Mesendoderm (in vitro differentiated cells): ENCODE measurements at regions not wholly inside any gene's neighbourhood (a gene's known extent, or its start where the extent isn't known, plus 50 kb on each side); places are given as distances from the start of the nearest gene placed in this dataset.
"Not testable (repeated sequence)": the region's sequence is repeated elsewhere in the genome, so short reads cannot be mapped to it uniquely, and the experiment has no call there.

Experiments
- DNase-seq: peaks from one replicate; pipeline ENCODE4 v3.0.0; 2013
- H2AK5ac ChIP-seq: 2 replicates; pipeline ENCODE4 v1.6.1; 2013; ENCODE audit warnings: low read length, inconsistent platforms
- H2BK120ac ChIP-seq: 2 replicates; pipeline ENCODE4 v1.6.1; 2013; ENCODE audit warnings: low read depth, mild to moderate bottlenecking, low read length, moderate library complexity, mixed read lengths
- H2BK15ac ChIP-seq: replicated peaks from 2 replicates; pipeline ENCODE4 v1.6.1; 2013; ENCODE audit warnings: low read depth, mild to moderate bottlenecking, moderate library complexity
- H2BK5ac ChIP-seq: 2 replicates; pipeline ENCODE4 v1.6.1; 2013; ENCODE audit warnings: low read length, inconsistent platforms
- H3K18ac ChIP-seq: 2 replicates; pipeline ENCODE4 v1.6.1; 2013; ENCODE audit warnings: mild to moderate bottlenecking, low read length, mixed read lengths
- H3K23ac ChIP-seq: one replicate; pipeline ENCODE4 v1.6.1; 2013; ENCODE audit warnings: low read length
- H3K27ac ChIP-seq: 2 replicates; pipeline ENCODE4 v1.5.1; 2013; ENCODE audit warnings: low read depth, mild to moderate bottlenecking, inconsistent platforms, low read length, moderate library complexity
- H3K27me3 ChIP-seq: 2 replicates; pipeline ENCODE4 v1.6.1; 2013; ENCODE audit warnings: low read length, control low read depth, mild to moderate bottlenecking, inconsistent platforms; ENCODE audit not compliant: insufficient read depth, poor library complexity
- H3K36me3 ChIP-seq: 2 replicates; pipeline ENCODE4 v1.6.1; 2013; ENCODE audit warnings: low read length, inconsistent platforms; ENCODE audit not compliant: control insufficient read depth, insufficient read depth
- H3K4ac ChIP-seq: one replicate; pipeline ENCODE4 v1.6.1; 2013; ENCODE audit warnings: low read depth, mild to moderate bottlenecking, low read length, moderate library complexity
- H3K4me1 ChIP-seq: 2 replicates; pipeline ENCODE4 v1.6.1; 2013; ENCODE audit warnings: low read depth, low read length, inconsistent platforms; ENCODE audit not compliant: control insufficient read depth
- H3K4me2 ChIP-seq: 2 replicates; pipeline ENCODE4 v1.6.1; 2013; ENCODE audit warnings: low read length
- H3K4me3 ChIP-seq: 2 replicates; pipeline ENCODE4 v1.5.1; 2013; ENCODE audit warnings: mild to moderate bottlenecking, low read length
- H3K56ac ChIP-seq: one replicate; pipeline ENCODE4 v1.6.1; 2013; ENCODE audit warnings: low read length
- H3K79me1 ChIP-seq: 2 replicates; pipeline ENCODE4 v1.6.1; 2013; ENCODE audit warnings: low read length, inconsistent platforms
- H3K79me2 ChIP-seq: 2 replicates; pipeline ENCODE4 v1.6.1; 2013; ENCODE audit warnings: mild to moderate bottlenecking, low read length; ENCODE audit not compliant: control insufficient read depth, insufficient read depth
- H3K9ac ChIP-seq: 2 replicates; pipeline ENCODE4 v1.6.1; 2013; ENCODE audit warnings: low read length, inconsistent platforms
- H4K5ac ChIP-seq: one replicate; pipeline ENCODE4 v1.6.1; 2013; ENCODE audit warnings: low read length
- H4K8ac ChIP-seq: one replicate; pipeline ENCODE4 v1.6.1; 2013; ENCODE audit warnings: low read depth, mild to moderate bottlenecking, control low read depth, low read length, moderate library complexity
- WGBS: extraction: QIAGEN DNeasy Blood & Tissue Kit; methylation state at CpG from one replicate; pipeline ENCODE4 v1.1.7; 2013; ENCODE audit warnings: low lambda C conversion rate, missing lambda C conversion rate; ENCODE audit not compliant: insufficient coverage; ENCODE audit errors: extremely low coverage; 5-methylcytosine and 5-hydroxymethylcytosine counted together

GRCh38 chr13:89082623-89083022 is 1411.5 kb downstream of the SLITRK5 start:
- Histone ChIP-seq H3K79me2 (no peaks in the 10 kb centered on the region), H3K4me3 (no peak overlapping the region), H3K27ac (no peak overlapping the region), H2BK5ac (no peak overlapping the region), H2BK120ac (no peak overlapping the region), H3K18ac (no peak overlapping the region), H2BK15ac (no peak overlapping the region), H4K8ac (no peak overlapping the region), H3K36me3 (no peaks in the 10 kb centered on the region), H3K4me1 (no peaks in the 10 kb centered on the region), H3K56ac (no peak overlapping the region), H3K79me1 (no peaks in the 10 kb centered on the region), H3K4me2 (no peak overlapping the region), H3K4ac (no peak overlapping the region), H2AK5ac (no peak overlapping the region), H3K27me3 (no peaks in the 10 kb centered on the region), H4K5ac (no peak overlapping the region), H3K9ac (no peak overlapping the region), H3K23ac (no peak overlapping the region)
- no peak for DNase-seq
- no CpG with 5 or more reads among the region's 3 CpGs for WGBS

- not testable (repeated sequence) for H3K36me3 ChIP-seq, H3K23ac ChIP-seq, H2BK5ac ChIP-seq, H3K56ac ChIP-seq, H2AK5ac ChIP-seq, H3K4me3 ChIP-seq, H3K4me1 ChIP-seq, H4K8ac ChIP-seq, H2BK15ac ChIP-seq, H3K4ac ChIP-seq, H3K18ac ChIP-seq, H3K4me2 ChIP-seq, H3K27me3 ChIP-seq, H4K5ac ChIP-seq, H2BK120ac ChIP-seq, H3K79me2 ChIP-seq, DNase-seq, H3K79me1 ChIP-seq, H3K27ac ChIP-seq, H3K9ac ChIP-seq
- WGBS = no CpG with 5 or more reads among the region's 16 CpGs
Measured at GRCh38 chr13:89088107-89088506, 1416.9 kb downstream of the SLITRK5 start.

DNA sequence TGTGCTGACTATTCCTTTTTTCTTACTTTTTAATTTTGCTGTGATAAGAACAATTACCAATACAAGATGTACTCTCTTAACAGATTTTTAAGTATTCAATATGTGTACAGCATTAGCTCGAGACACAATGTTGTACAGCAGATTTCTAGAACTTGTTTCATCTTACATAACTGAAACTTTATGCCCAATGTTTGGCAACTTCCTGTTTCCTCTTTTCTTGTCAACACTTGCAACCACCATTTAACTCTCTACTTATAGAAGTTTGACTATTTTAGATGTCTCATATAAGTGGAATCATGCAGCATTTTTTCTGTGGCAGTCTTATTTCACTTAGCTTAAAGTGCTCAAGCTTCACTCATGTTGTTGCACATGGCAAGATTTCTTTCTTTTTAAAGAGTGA is 1426.8 kb downstream of the SLITRK5 start:
- H3K27me3 ChIP-seq = no peaks in the 10 kb centered on the region
- no peak overlapping the region for H3K23ac ChIP-seq
- no peak overlapping the region for H3K9ac ChIP-seq
- H4K5ac ChIP-seq = no peak overlapping the region
- H3K4ac ChIP-seq = no peak overlapping the region
- no peak overlapping the region for H2AK5ac ChIP-seq
- H2BK15ac ChIP-seq = no peak overlapping the region
- no peak overlapping the region for H3K18ac ChIP-seq
- DNase-seq = no peak
- H3K56ac ChIP-seq = no peak overlapping the region
- no peak overlapping the region for H3K4me2 ChIP-seq
- no peaks in the 10 kb centered on the region for H3K79me1 ChIP-seq
- H3K27ac ChIP-seq = no peak overlapping the region
- no peaks in the 10 kb centered on the region for H3K79me2 ChIP-seq
- WGBS = no CpG with 5 or more reads among the region's 1 CpG
- no peak overlapping the region for H2BK120ac ChIP-seq
- no peaks in the 10 kb centered on the region for H3K4me1 ChIP-seq
- H2BK5ac ChIP-seq = no peak overlapping the region
- H3K36me3 ChIP-seq = no peaks in the 10 kb centered on the region
- H3K4me3 ChIP-seq = no peak overlapping the region
- H4K8ac ChIP-seq = no peak overlapping the region

GRCh38 chr13:89113744-89114143 is 1442.6 kb downstream of the SLITRK5 start:
- no peak overlapping the region for H4K8ac ChIP-seq
- H2BK15ac ChIP-seq = no peak overlapping the region
- H3K79me2 ChIP-seq = no peaks in the 10 kb centered on the region
- H4K5ac ChIP-seq = no peak overlapping the region
- no peak overlapping the region for H3K23ac ChIP-seq
- no peaks in the 10 kb centered on the region for H3K4me1 ChIP-seq
- no CpG with 5 or more reads among the region's 5 CpGs for WGBS
- peak; percentile 23 for DNase-seq
- no peak overlapping the region for H2BK120ac ChIP-seq
- no peaks in the 10 kb centered on the region for H3K27me3 ChIP-seq
- no peak overlapping the region for H3K18ac ChIP-seq
- H3K36me3 ChIP-seq = no peaks in the 10 kb centered on the region
- H3K4me3 ChIP-seq = no peak overlapping the region
- no peaks in the 10 kb centered on the region for H3K79me1 ChIP-seq
- H3K56ac ChIP-seq = no peak overlapping the region
- H3K9ac ChIP-seq = no peak overlapping the region
- no peak overlapping the region for H3K4ac ChIP-seq
- no peak overlapping the region for H2BK5ac ChIP-seq
- no peak overlapping the region for H3K27ac ChIP-seq
- no peak overlapping the region for H3K4me2 ChIP-seq
- no peak overlapping the region for H2AK5ac ChIP-seq

- Histone ChIP-seq H3K27ac (no peak overlapping the region), H3K27me3 (no peaks in the 10 kb centered on the region), H2AK5ac (no peak overlapping the region), H2BK5ac (no peak overlapping the region), H3K56ac (no peak overlapping the region), H3K4ac (no peak overlapping the region), H3K79me1 (no peaks in the 10 kb centered on the region), H4K5ac (no peak overlapping the region), H3K79me2 (no peaks in the 10 kb centered on the region), H2BK120ac (no peak overlapping the region), H3K9ac (no peak overlapping the region), H3K4me3 (no peak overlapping the region), H3K4me1 (no peaks in the 10 kb centered on the region), H4K8ac (no peak overlapping the region), H3K23ac (no peak overlapping the region), H3K36me3 (no peaks in the 10 kb centered on the region), H3K18ac (no peak overlapping the region), H3K4me2 (no peak overlapping the region), H2BK15ac (no peak overlapping the region)
- WGBS = no CpG with 5 or more reads among the region's 3 CpGs
- peak; percentile 14 for DNase-seq
Measured at GRCh38 chr13:89115307-89115706, 1444.1 kb downstream of the SLITRK5 start.

DNA sequence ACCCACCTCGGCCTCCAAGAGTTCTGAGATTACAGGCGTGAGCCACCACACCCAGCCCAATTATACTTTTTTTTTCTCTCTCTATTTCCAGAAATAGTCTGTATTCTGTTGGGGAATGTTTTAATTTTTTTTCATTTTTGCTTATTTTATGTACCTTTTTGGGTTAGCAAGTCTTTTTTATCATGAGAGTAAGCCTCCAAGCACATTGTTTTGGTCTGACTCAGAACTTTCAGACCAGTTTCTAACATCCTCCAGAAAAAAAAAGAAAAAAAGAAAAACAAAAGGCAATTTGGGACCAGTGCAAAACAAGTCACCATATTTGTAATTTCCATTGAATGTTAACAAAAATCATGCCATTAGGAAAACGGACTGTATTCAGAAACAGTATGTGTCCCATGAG is 1465.5 kb downstream of the SLITRK5 start:
- no peak overlapping the region for H3K4ac ChIP-seq
- no peak overlapping the region for H3K23ac ChIP-seq
- no peak overlapping the region for H2BK15ac ChIP-seq
- H3K4me3 ChIP-seq = no peak overlapping the region
- no peak overlapping the region for H3K4me2 ChIP-seq
- H2AK5ac ChIP-seq = no peak overlapping the region
- H4K5ac ChIP-seq = no peak overlapping the region
- H3K36me3 ChIP-seq = no peaks in the 10 kb centered on the region
- H3K79me2 ChIP-seq = no peaks in the 10 kb centered on the region
- no peak overlapping the region for H2BK5ac ChIP-seq
- no peaks in the 10 kb centered on the region for H3K4me1 ChIP-seq
- H3K56ac ChIP-seq = no peak overlapping the region
- H3K79me1 ChIP-seq = no peaks in the 10 kb centered on the region
- H3K27me3 ChIP-seq = no peaks in the 10 kb centered on the region
- no peak overlapping the region for H3K9ac ChIP-seq
- H3K27ac ChIP-seq = no peak overlapping the region
- no peak overlapping the region for H2BK120ac ChIP-seq
- no peak for DNase-seq
- WGBS = no CpG with 5 or more reads among the region's 3 CpGs
- no peak overlapping the region for H3K18ac ChIP-seq
- no peak overlapping the region for H4K8ac ChIP-seq
